ENCODE measurements at regions not wholly inside any gene's neighbourhood (a gene's known extent, or its start where the extent isn't known, plus 50 kb on each side); places are given as distances from the start of the nearest gene placed in this dataset.
"Not testable (repeated sequence)": the region's sequence is repeated elsewhere in the genome, so short reads cannot be mapped to it uniquely, and the experiment has no call there.

DNA sequence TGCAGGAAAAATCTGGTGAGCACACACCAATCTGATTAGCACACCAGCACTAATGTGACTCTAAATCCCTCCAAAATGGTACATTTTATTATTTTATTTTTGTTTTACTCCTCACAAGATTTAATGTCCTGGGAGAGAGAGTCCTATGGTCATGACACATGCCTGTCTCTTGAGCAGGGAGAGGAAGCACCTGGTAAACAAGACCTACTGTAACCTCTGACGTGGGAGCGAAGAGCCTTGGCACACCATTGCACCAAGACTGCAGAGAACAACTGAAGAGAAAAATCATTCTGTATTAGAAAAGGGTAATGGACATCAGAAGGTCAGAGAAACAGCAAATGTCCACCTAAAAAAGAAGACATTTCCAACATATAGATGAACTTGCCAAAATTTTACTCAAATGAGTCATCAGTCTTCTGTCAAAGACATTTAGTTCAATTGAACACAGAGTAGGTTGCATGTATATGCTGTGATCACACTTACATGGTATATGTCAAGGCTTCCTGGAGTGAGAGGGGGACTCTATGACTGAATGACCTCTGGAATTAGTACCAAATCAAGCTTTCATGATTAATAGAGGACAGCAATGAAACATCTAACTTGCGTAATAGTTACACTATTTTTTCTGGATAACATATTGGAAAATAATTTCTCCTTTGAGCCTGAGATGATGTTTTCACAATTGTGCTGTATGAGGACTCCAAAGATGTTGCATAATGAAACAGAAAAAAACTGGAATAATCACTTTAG is 186.9 kb upstream of the FLRT2 start:
- ATAC-seq: no peak
- intact Hi-C loops (cut with micrococcal nuclease): no loop called here
- CTCF ChIA-PET: no interaction called here
- Histone ChIP-seq H3K36me3 (ENCODE audit: control insufficient read depth in 2 of 3, insufficient read depth in 3 of 3, low read length in 3 of 3) (no peaks in the 10 kb centered on the region), H3K9me3 (ENCODE audit: control insufficient read depth in 2 of 3, low read length in 3 of 3) (no peaks in the 10 kb centered on the region), H3K4me1 (ENCODE audit: control insufficient read depth in 2 of 2, insufficient read depth in 2 of 2, low read length in 2 of 2) (no peaks in the 10 kb centered on the region), H3K4me3 (ENCODE audit: low read length) (no peak overlapping the region), H3K27ac (ENCODE audit: low read depth, low read length) (no peak overlapping the region), H3K27me3 (ENCODE audit: control insufficient read depth in 2 of 2, insufficient read depth in 2 of 2, low read length in 2 of 2) (no peaks in the 10 kb centered on the region)
- no peaks in the 10 kb centered on the region for H3K27me3 Mint-ChIP-seq
- H3K4me1 Mint-ChIP-seq: no peaks in the 10 kb centered on the region
- no peak for DNase-seq
- POLR2A ChIA-PET: no interaction called here
- peaks cover 0 to 9% (median 3%) of the 10 kb centered on the region in 11 donors for H3K9me3 Mint-ChIP-seq
- no peak overlapping the region for H3K4me3 Mint-ChIP-seq
- no peaks in the 10 kb centered on the region for H3K36me3 Mint-ChIP-seq
- H3K27ac Mint-ChIP-seq: no peak overlapping the region

DNA sequence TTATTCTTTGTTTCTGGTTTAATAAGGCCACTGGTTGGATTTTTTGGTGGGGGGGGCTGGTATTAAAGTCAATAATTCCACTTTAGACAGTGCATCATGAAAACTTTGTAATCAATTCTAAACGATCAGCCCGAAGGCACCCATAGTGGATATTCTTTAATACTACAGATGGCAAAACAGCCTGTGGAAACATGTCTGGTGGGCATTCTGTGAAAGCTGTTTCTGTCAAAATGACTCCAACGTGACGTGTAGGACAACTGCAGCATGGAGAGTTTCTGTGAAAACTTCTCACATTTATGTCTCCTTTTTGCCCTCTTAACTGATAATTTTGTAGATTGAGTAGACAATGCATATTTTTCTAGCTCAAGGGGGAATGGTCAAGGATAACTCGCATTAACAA is 185.8 kb upstream of the FLRT2 start:
- no peaks in the 10 kb centered on the region for H3K9me3 ChIP-seq (ENCODE audit: control insufficient read depth in 2 of 3, low read length in 3 of 3)
- no peak overlapping the region for H3K4me3 Mint-ChIP-seq
- CTCF ChIA-PET: no interaction called here
- POLR2A ChIA-PET: no interaction called here
- no peak overlapping the region for H3K27ac Mint-ChIP-seq
- ATAC-seq (no peak), DNase-seq (no peak)
- H3K9me3 Mint-ChIP-seq: peaks cover 0 to 15% (median 3%) of the 10 kb centered on the region in 11 donors
- H3K36me3 ChIP-seq (ENCODE audit: control insufficient read depth in 2 of 3, insufficient read depth in 3 of 3, low read length in 3 of 3): no peaks in the 10 kb centered on the region
- no peaks in the 10 kb centered on the region for H3K27me3 Mint-ChIP-seq
- H3K4me1 ChIP-seq (ENCODE audit: control insufficient read depth in 2 of 2, insufficient read depth in 2 of 2, low read length in 2 of 2): no peaks in the 10 kb centered on the region
- H3K27ac ChIP-seq (ENCODE audit: low read depth, low read length): no peak overlapping the region
- H3K27me3 ChIP-seq (ENCODE audit: control insufficient read depth in 2 of 2, insufficient read depth in 2 of 2, low read length in 2 of 2): no peaks in the 10 kb centered on the region
- no peaks in the 10 kb centered on the region for H3K36me3 Mint-ChIP-seq
- intact Hi-C loops (cut with micrococcal nuclease): no loop called here
- H3K4me1 Mint-ChIP-seq: no peaks in the 10 kb centered on the region
- no peak overlapping the region for H3K4me3 ChIP-seq (ENCODE audit: low read length)

DNA sequence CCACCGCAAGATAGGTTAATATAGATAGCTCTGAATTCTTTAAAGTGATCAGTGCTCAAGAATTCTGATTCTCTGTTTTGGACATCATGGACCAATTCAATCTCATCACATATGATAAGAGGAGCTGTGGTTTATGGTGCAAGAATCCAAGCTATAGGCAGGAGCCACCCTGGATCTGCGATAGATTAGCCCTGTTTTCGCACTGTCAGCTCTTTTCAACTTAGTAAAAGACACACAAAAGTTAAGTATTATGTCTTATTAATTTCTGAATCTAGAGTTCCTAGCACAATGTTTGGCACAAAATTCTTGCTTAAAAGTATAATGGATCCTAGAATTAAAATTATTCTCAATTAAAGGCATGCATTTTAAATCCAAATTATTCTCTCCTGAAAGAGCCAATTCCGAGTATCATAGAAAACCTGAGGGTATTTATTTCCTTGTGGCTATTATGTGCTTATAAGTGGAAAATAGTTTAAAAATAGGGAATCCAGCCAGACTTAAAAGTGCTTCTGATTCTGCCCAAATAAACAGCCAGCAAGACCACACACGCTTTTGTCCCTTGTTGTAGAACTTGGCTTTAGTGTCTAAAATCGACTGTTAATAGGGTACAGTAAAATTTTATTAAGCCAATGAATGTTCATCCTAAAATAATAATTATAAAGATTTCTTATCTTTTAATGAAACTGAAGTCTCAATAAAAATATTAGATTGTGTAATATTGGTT is 184.9 kb upstream of the FLRT2 start:
- no peaks in the 10 kb centered on the region for H3K27me3 Mint-ChIP-seq
- no peak overlapping the region for H3K4me3 ChIP-seq (ENCODE audit: low read length)
- H3K4me3 Mint-ChIP-seq: no peak overlapping the region
- ChIA-PET POLR2A (no interaction called here), CTCF (no interaction called here)
- no peak overlapping the region for H3K27ac Mint-ChIP-seq
- no peak overlapping the region for H3K27ac ChIP-seq (ENCODE audit: low read depth, low read length)
- ATAC-seq: no peak
- no peaks in the 10 kb centered on the region for H3K4me1 Mint-ChIP-seq
- intact Hi-C loops (cut with micrococcal nuclease): no loop called here
- no peaks in the 10 kb centered on the region for H3K4me1 ChIP-seq (ENCODE audit: control insufficient read depth in 2 of 2, insufficient read depth in 2 of 2, low read length in 2 of 2)
- H3K36me3 ChIP-seq (ENCODE audit: control insufficient read depth in 2 of 3, insufficient read depth in 3 of 3, low read length in 3 of 3): no peaks in the 10 kb centered on the region
- H3K9me3 Mint-ChIP-seq: peaks cover 0 to 15% (median 3%) of the 10 kb centered on the region in 11 donors
- H3K36me3 Mint-ChIP-seq: no peaks in the 10 kb centered on the region
- DNase-seq: no peak
- H3K27me3 ChIP-seq (ENCODE audit: control insufficient read depth in 2 of 2, insufficient read depth in 2 of 2, low read length in 2 of 2): no peaks in the 10 kb centered on the region
- H3K9me3 ChIP-seq (ENCODE audit: control insufficient read depth in 2 of 3, low read length in 3 of 3): no peaks in the 10 kb centered on the region

DNA sequence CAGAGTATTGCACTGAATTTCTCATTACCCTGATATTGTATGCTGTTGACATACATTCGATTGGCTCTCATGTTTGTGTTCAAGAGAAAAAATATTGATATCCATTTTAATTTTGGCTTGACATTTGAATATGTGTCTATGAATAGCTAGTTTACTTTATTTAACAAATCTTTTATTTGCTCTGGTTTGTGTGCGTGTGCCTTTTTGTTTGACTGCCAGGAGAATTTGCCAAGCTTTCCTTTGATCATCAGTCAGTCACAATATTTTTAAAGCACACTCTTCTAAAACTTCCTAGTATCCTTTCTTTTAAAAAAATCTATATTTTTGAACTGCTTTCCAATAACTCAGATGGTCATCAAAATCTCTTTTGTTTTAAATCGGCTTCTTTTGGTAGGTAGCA is 179.3 kb upstream of the FLRT2 start:
- Histone ChIP-seq H3K4me1 (ENCODE audit: control insufficient read depth in 2 of 2, insufficient read depth in 2 of 2, low read length in 2 of 2) (no peaks in the 10 kb centered on the region), H3K4me3 (ENCODE audit: low read length) (no peak overlapping the region), H3K27me3 (ENCODE audit: control insufficient read depth in 2 of 2, insufficient read depth in 2 of 2, low read length in 2 of 2) (no peaks in the 10 kb centered on the region), H3K36me3 (ENCODE audit: control insufficient read depth in 2 of 3, insufficient read depth in 3 of 3, low read length in 3 of 3) (no peaks in the 10 kb centered on the region), H3K27ac (ENCODE audit: low read depth, low read length) (no peak overlapping the region), H3K9me3 (ENCODE audit: control insufficient read depth in 2 of 3, low read length in 3 of 3) (peaks cover 0 to 7% (median 0%) of the 10 kb centered on the region in 3 experiments)
- ChIA-PET CTCF (no interaction called here), POLR2A (no interaction called here)
- DNase-seq (no peak), ATAC-seq (no peak)
- no peak overlapping the region for H3K4me3 Mint-ChIP-seq
- no peaks in the 10 kb centered on the region for H3K4me1 Mint-ChIP-seq
- intact Hi-C loops (cut with micrococcal nuclease): no loop called here
- H3K27ac Mint-ChIP-seq: no peak overlapping the region
- H3K27me3 Mint-ChIP-seq: no peaks in the 10 kb centered on the region
- H3K9me3 Mint-ChIP-seq: peaks cover 3 to 34% (median 11%) of the 10 kb centered on the region in 11 donors
- peaks cover 0 to 6% (median 0%) of the 10 kb centered on the region in 5 donors for H3K36me3 Mint-ChIP-seq

DNA sequence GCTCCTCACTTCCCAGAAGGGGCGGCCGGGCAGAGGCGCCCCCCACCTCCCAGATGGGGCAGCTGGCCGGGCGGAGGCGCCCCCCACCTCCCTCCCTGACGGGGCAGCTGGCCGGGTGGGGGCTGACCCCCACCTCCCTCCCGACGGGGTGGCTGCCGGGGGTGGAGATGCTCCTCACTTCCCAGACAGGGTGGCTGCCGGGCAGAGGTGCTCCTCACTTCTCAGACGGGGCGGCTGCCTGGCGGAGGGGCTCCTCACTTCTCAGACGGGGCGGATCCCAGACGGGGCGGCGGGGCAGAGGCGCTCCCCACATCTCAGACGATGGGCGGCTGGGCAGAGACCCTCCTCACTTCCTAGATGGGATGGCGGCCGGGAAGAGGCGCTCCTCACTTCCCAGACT is 177.4 kb upstream of the FLRT2 start:
- H3K9me3 ChIP-seq (ENCODE audit: control insufficient read depth in 2 of 3, low read length in 3 of 3); intact Hi-C loops (cut with micrococcal nuclease); H3K4me3 Mint-ChIP-seq; H3K4me3 ChIP-seq (ENCODE audit: low read length); H3K36me3 ChIP-seq (ENCODE audit: control insufficient read depth in 2 of 3, insufficient read depth in 3 of 3, low read length in 3 of 3); H3K27ac ChIP-seq (ENCODE audit: low read depth, low read length); POLR2A ChIA-PET; ATAC-seq; DNase-seq; H3K4me1 ChIP-seq (ENCODE audit: control insufficient read depth in 2 of 2, insufficient read depth in 2 of 2, low read length in 2 of 2); H3K27me3 ChIP-seq (ENCODE audit: control insufficient read depth in 2 of 2, insufficient read depth in 2 of 2, low read length in 2 of 2); H3K27me3 Mint-ChIP-seq; H3K27ac Mint-ChIP-seq; H3K36me3 Mint-ChIP-seq; CTCF ChIA-PET; H3K4me1 Mint-ChIP-seq: not testable (repeated sequence)
- peaks cover 5 to 32% (median 11%) of the 10 kb centered on the region in 11 donors for H3K9me3 Mint-ChIP-seq

DNA sequence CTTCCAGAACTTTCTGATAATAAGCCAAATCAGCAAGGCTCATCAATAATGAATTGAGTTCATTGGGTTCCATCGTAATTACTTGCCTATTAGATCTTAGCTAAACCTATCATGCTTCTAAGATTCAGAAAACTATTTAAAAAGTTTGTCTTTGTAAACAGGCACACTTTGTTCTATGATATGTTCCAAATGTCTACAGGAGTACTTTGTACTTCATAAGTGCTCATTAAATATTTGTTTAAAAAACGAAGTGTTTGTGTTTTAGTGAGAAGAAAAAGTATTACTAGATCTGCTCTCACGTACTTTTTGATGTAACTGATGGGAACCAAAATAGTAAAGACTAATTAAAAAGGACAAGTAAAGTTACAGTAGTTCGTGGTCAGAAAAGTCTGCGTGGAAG is 172.8 kb upstream of the FLRT2 start:
- no peak overlapping the region for H3K27ac Mint-ChIP-seq
- H3K4me1 Mint-ChIP-seq: no peaks in the 10 kb centered on the region
- no peaks in the 10 kb centered on the region for H3K4me1 ChIP-seq (ENCODE audit: control insufficient read depth in 2 of 2, insufficient read depth in 2 of 2, low read length in 2 of 2)
- DNase-seq (no peak), ATAC-seq (no peak)
- no peaks in the 10 kb centered on the region for H3K27me3 ChIP-seq (ENCODE audit: control insufficient read depth in 2 of 2, insufficient read depth in 2 of 2, low read length in 2 of 2)
- intact Hi-C loops (cut with micrococcal nuclease): no loop called here
- peaks cover 5 to 22% (median 9%) of the 10 kb centered on the region in 11 donors for H3K9me3 Mint-ChIP-seq
- H3K4me3 Mint-ChIP-seq: no peak overlapping the region
- CTCF ChIA-PET: no interaction called here
- POLR2A ChIA-PET: no interaction called here
- H3K9me3 ChIP-seq (ENCODE audit: control insufficient read depth in 2 of 3, low read length in 3 of 3): peaks cover 0 to 3% (median 0%) of the 10 kb centered on the region in 3 experiments
- H3K36me3 Mint-ChIP-seq: peaks cover 0 to 6% (median 0%) of the 10 kb centered on the region in 5 donors
- H3K27ac ChIP-seq (ENCODE audit: low read depth, low read length): no peak overlapping the region
- H3K4me3 ChIP-seq (ENCODE audit: low read length): no peak overlapping the region
- H3K27me3 Mint-ChIP-seq: no peaks in the 10 kb centered on the region
- H3K36me3 ChIP-seq (ENCODE audit: control insufficient read depth in 2 of 3, insufficient read depth in 3 of 3, low read length in 3 of 3): no peaks in the 10 kb centered on the region

All from naive thymus-derived CD4-positive, alpha-beta T cell (primary cell).